GM12873 (cell line): ENCODE measurements at regions not wholly inside any gene's neighbourhood (a gene's known extent, or its start where the extent isn't known, plus 50 kb on each side); places are given as distances from the start of the nearest gene placed in this dataset.

ENCODE experiments used
- CTCF ChIP-seq: IDR thresholded peaks from 2 replicates; pipeline ENCODE4 v1.5.1; 2012; ENCODE audit warnings: low read depth, mild to moderate bottlenecking, moderate library complexity, low read length, control low read depth; ENCODE audit not compliant: insufficient read depth; ENCODE audit errors: missing control alignments

- no peak for TF ChIP-seq CTCF
Observed at GRCh38 chr20:16678779-16679178, 51.0 kb upstream of the SNRPB2 start.

- no peak for TF ChIP-seq CTCF
Observed at GRCh38 chr20:16676891-16677290, 52.9 kb upstream of the SNRPB2 start.

- TF ChIP-seq CTCF: no peak
Observed at GRCh38 chr20:16675001-16675564, 54.7 kb upstream of the SNRPB2 start.

GRCh38 chr20:16674243-16674642 lies 55.6 kb upstream of the SNRPB2 start:
- no peak for TF ChIP-seq CTCF

- TF ChIP-seq CTCF: no peak
Observed at GRCh38 chr20:16672299-16672698, 57.5 kb upstream of the SNRPB2 start.

GRCh38 chr20:16671753-16672152 lies 58.1 kb upstream of the SNRPB2 start:
- no peak for TF ChIP-seq CTCF

GRCh38 chr20:16666272-16666671 lies 63.6 kb upstream of the SNRPB2 start:
- peak; percentile 29 for TF ChIP-seq CTCF
